Loucy (cell line): ENCODE measurements at regions not wholly inside any gene's neighbourhood (a gene's known extent, or its start where the extent isn't known, plus 50 kb on each side); places are given as distances from the start of the nearest gene placed in this dataset.

Source experiments
- EZH2phosphoT487 ChIP-seq: fragments of 200-600 bp; IDR thresholded peaks from 2 replicates; pipeline ENCODE4 v1.6.1; 2018; ENCODE audit warnings: antibody characterized with exemption, mild to moderate bottlenecking, moderate library complexity, borderline replicate concordance
- TF ChIP-seq, protein P1 (sequence below): fragments of 200-600 bp; sonication (generic); conservative IDR thresholded peaks from 2 replicates; pipeline ENCODE4 v1.5.1; 2014; ENCODE audit warnings: mild to moderate bottlenecking, antibody characterized with exemption, low read length

DNA sequence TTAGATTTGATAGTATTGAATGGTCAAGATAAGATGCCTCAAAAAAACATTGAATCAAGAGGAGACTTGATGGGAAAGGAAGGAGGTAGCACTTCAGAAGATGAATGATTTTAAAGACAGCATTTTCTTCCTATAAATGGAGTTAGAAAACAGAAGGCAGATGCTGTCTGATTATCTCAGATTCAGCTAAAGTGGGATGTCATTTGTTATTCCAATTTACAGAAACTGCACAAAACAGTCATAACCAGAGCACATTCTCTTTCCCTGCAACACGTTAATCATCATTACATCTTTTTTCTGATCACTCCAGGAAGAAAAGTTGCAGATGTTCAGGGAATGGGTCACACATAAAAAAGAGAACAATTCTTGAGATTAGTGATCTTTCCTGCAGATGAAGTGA is 1141.8 kb downstream of the SI start:
- TF ChIP-seq, protein P1, sequence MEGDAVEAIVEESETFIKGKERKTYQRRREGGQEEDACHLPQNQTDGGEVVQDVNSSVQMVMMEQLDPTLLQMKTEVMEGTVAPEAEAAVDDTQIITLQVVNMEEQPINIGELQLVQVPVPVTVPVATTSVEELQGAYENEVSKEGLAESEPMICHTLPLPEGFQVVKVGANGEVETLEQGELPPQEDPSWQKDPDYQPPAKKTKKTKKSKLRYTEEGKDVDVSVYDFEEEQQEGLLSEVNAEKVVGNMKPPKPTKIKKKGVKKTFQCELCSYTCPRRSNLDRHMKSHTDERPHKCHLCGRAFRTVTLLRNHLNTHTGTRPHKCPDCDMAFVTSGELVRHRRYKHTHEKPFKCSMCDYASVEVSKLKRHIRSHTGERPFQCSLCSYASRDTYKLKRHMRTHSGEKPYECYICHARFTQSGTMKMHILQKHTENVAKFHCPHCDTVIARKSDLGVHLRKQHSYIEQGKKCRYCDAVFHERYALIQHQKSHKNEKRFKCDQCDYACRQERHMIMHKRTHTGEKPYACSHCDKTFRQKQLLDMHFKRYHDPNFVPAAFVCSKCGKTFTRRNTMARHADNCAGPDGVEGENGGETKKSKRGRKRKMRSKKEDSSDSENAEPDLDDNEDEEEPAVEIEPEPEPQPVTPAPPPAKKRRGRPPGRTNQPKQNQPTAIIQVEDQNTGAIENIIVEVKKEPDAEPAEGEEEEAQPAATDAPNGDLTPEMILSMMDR: no peak
- no peak for TF ChIP-seq EZH2phosphoT487
